ENCODE measurements at regions not wholly inside any gene's neighbourhood (a gene's known extent, or its start where the extent isn't known, plus 50 kb on each side); places are given as distances from the start of the nearest gene placed in this dataset.

DNA sequence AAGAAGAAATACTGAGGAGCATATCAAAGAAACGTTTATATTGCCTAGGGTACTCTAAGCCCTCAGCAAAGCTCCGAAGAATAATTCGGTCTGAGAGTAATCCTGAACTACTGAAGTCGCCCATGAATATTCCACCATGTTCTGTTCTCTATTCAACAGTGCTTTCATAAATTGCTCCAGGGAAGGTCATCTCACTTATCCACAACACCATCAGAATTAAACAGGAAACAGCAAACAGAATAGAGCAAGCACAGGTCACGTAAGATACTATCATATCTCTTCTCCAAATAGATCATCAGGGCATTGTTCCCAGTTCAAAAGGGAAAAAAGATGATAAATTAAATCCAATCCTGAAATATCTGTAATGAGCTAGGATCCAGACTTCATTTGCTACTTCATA lies 325.6 kb downstream of the DEPDC1B start:
- no peaks in the 10 kb centered on the region for H3K27me3 Mint-ChIP-seq (ENCODE audit: insufficient read depth)
- Histone ChIP-seq H3K27me3 (ENCODE audit: control insufficient read depth, insufficient read depth, low read length, poor library complexity, severe bottlenecking) (peaks cover 11% of the 10 kb centered on the region), H3K4me1 (ENCODE audit: control insufficient read depth, insufficient read depth, low read length) (peaks cover 13% of the 10 kb centered on the region), H3K4me3 (ENCODE audit: low read length) (no peak overlapping the region), H3K27ac (ENCODE audit: low read depth, low read length) (no peak overlapping the region), H3K9ac (ENCODE audit: extremely low read depth, low read length, poor library complexity, severe bottlenecking) (no peak overlapping the region), H3K36me3 (ENCODE audit: control insufficient read depth, insufficient read depth, low read length) (no peaks in the 10 kb centered on the region), H3K9me3 (ENCODE audit: control insufficient read depth, low read length) (no peaks in the 10 kb centered on the region)
- H3K4me1 Mint-ChIP-seq, result peaks cover 17% of the 10 kb centered on the region
- WGBS, 2 experiments (ENCODE audit: insufficient coverage in 1 of 2, insufficient read length in 1 of 2), result 89 to 100% methylated on average over 3 to 5 of the region's 5 CpGs
- TF ChIP-seq, protein P1, sequence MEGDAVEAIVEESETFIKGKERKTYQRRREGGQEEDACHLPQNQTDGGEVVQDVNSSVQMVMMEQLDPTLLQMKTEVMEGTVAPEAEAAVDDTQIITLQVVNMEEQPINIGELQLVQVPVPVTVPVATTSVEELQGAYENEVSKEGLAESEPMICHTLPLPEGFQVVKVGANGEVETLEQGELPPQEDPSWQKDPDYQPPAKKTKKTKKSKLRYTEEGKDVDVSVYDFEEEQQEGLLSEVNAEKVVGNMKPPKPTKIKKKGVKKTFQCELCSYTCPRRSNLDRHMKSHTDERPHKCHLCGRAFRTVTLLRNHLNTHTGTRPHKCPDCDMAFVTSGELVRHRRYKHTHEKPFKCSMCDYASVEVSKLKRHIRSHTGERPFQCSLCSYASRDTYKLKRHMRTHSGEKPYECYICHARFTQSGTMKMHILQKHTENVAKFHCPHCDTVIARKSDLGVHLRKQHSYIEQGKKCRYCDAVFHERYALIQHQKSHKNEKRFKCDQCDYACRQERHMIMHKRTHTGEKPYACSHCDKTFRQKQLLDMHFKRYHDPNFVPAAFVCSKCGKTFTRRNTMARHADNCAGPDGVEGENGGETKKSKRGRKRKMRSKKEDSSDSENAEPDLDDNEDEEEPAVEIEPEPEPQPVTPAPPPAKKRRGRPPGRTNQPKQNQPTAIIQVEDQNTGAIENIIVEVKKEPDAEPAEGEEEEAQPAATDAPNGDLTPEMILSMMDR (conservative IDR thresholded peaks at IDR 0.05), result no peak
- H3K36me3 Mint-ChIP-seq (ENCODE audit: low read depth), result no peaks in the 10 kb centered on the region
- H3K4me3 Mint-ChIP-seq, result no peak overlapping the region
- H3K27ac Mint-ChIP-seq, result no peak overlapping the region
- no peaks in the 10 kb centered on the region for H3K9me3 Mint-ChIP-seq
- no peak for DNase-seq

DNA sequence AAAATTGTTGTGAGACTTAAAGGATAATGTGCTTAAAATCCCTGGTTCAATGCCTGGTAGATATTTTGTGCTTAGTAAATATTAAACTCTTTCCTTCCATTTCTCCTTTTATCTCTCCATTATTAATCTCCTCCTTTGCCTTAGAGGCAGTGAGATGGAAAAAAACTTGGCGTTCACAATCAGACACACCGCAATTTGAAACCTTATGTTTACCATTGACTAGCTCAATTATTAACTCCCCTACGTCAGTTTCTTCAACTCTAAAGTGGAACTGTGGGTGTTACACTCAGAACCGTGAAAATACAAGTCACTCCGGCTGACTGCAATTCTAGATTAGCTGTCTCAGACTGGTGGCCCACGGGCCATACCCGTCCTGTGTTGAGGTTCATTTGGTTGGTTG lies 327.2 kb downstream of the DEPDC1B start:
- peak overlapping the region; percentile 21 for H3K4me3 ChIP-seq (ENCODE audit: low read length)
- H3K36me3 ChIP-seq (ENCODE audit: control insufficient read depth, insufficient read depth, low read length), result no peaks in the 10 kb centered on the region
- TF ChIP-seq, protein P1 (conservative IDR thresholded peaks at IDR 0.05), result no peak
- H3K9me3 Mint-ChIP-seq, result no peaks in the 10 kb centered on the region
- H3K9me3 ChIP-seq (ENCODE audit: control insufficient read depth, low read length), result no peaks in the 10 kb centered on the region
- no peak overlapping the region for H3K4me3 Mint-ChIP-seq
- no peak overlapping the region for H3K27ac ChIP-seq (ENCODE audit: low read depth, low read length)
- H3K36me3 Mint-ChIP-seq (ENCODE audit: low read depth), result no peaks in the 10 kb centered on the region
- no peak overlapping the region for H3K27ac Mint-ChIP-seq
- peaks cover 17% of the 10 kb centered on the region for H3K4me1 Mint-ChIP-seq
- DNase-seq, result no peak
- peaks cover 6% of the 10 kb centered on the region for H3K27me3 ChIP-seq (ENCODE audit: control insufficient read depth, insufficient read depth, low read length, poor library complexity, severe bottlenecking)
- peaks cover 13% of the 10 kb centered on the region for H3K4me1 ChIP-seq (ENCODE audit: control insufficient read depth, insufficient read depth, low read length)
- WGBS, 2 experiments (ENCODE audit: insufficient coverage in 1 of 2, insufficient read length in 1 of 2), result 92 to 95% methylated on average over 2 to 7 of the region's 7 CpGs
- H3K9ac ChIP-seq (ENCODE audit: extremely low read depth, low read length, poor library complexity, severe bottlenecking), result no peak overlapping the region
- H3K27me3 Mint-ChIP-seq (ENCODE audit: insufficient read depth), result no peaks in the 10 kb centered on the region

DNA sequence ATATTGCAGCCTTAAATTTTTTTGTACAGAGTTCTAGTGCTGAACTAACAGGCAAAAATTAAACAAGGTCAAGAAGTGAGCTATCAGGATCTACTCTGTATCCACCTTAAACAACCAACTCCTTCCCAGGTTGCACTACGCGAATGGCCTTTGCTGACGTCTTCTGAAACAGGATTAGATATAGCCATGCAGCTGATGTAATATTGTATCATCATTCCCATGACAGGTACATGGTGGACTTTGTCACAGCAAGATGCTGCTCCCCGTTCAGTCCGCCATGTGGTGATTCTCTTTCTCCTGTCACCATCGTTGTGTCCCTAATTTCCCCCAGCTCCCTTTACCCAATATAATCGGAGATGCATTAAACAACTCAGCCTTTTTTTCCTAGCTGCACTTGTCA lies 328.9 kb downstream of the DEPDC1B start:
- H3K36me3 Mint-ChIP-seq (ENCODE audit: low read depth), result no peaks in the 10 kb centered on the region
- H3K4me1 Mint-ChIP-seq, result peaks cover 12% of the 10 kb centered on the region
- no peaks in the 10 kb centered on the region for H3K9me3 Mint-ChIP-seq
- Histone ChIP-seq H3K4me1 (ENCODE audit: control insufficient read depth, insufficient read depth, low read length) (peaks cover 13% of the 10 kb centered on the region), H3K9me3 (ENCODE audit: control insufficient read depth, low read length) (no peaks in the 10 kb centered on the region), H3K27me3 (ENCODE audit: control insufficient read depth, insufficient read depth, low read length, poor library complexity, severe bottlenecking) (peaks cover 3% of the 10 kb centered on the region), H3K36me3 (ENCODE audit: control insufficient read depth, insufficient read depth, low read length) (no peaks in the 10 kb centered on the region), H3K4me3 (ENCODE audit: low read length) (no peak overlapping the region), H3K9ac (ENCODE audit: extremely low read depth, low read length, poor library complexity, severe bottlenecking) (no peak overlapping the region), H3K27ac (ENCODE audit: low read depth, low read length) (no peak overlapping the region)
- no peak for DNase-seq
- H3K27me3 Mint-ChIP-seq (ENCODE audit: insufficient read depth), result no peaks in the 10 kb centered on the region
- H3K4me3 Mint-ChIP-seq, result no peak overlapping the region
- H3K27ac Mint-ChIP-seq, result no peak overlapping the region
- TF ChIP-seq, protein P1 (conservative IDR thresholded peaks at IDR 0.05), result no peak
- 90 to 96% methylated on average over 7 of the region's 7 CpGs for WGBS, 2 experiments (ENCODE audit: insufficient coverage in 1 of 2, insufficient read length in 1 of 2)
